PC-3 (cell line): ENCODE measurements at regions not wholly inside any gene's neighbourhood (a gene's known extent, or its start where the extent isn't known, plus 50 kb on each side); places are given as distances from the start of the nearest gene placed in this dataset.
"Not testable (repeated sequence)": the region's sequence is repeated elsewhere in the genome, so short reads cannot be mapped to it uniquely, and the experiment has no call there.

Source experiments
- ATAC-seq: fragments of 200-7000 bp; cut with Tn5 transposase; 2 replicates; pipeline ENCODE4 v1.9.1; 2020; ENCODE audit warnings: mild to moderate bottlenecking, moderate library complexity
- BruUV-seq: library from RNA; stranded (reverse); fragments of 400-500 nt; replicated peaks from 2 replicates; lab custom pipeline; 2021; lab: Mats Ljungman, UMichigan
- CTCF ChIA-PET: fragments of 300-600 bp; sonication (Branson Sonifier 250); formaldehyde crosslinking; loops from one replicate; lab custom pipeline; 2022; ENCODE audit warnings: antibody characterized with exemption; lab: Charles Lee
- POLR2A ChIA-PET: fragments of 300-600 bp; sonication (Branson Sonifier 250); formaldehyde crosslinking; loops from one replicate; lab custom pipeline; 2022; ENCODE audit warnings: antibody characterized with exemption; ENCODE audit not compliant: unreplicated experiment; lab: Charles Lee
- DNase-seq: peaks from one replicate; pipeline ENCODE4 v3.0.0-alpha.2; 2015
- H2AFZ ChIP-seq: fragments of 300-600 bp; sonication (generic); 2 replicates; pipeline ENCODE4 v1.6.0; 2016; ENCODE audit warnings: antibody characterized with exemption, low read length
- H3F3A ChIP-seq: fragments of 300-600 bp; sonication (generic); one replicate; pipeline ENCODE4 v1.6.0; 2017; ENCODE audit warnings: antibody characterized with exemption, low read length, control low read depth, mild to moderate bottlenecking; ENCODE audit not compliant: unreplicated experiment
- H3K27ac ChIP-seq: fragments of 300-600 bp; sonication (generic); 2 replicates; pipeline ENCODE4 v1.5.1; 2016; ENCODE audit warnings: mild to moderate bottlenecking, low read length
- H3K27me3 ChIP-seq: fragments of 300-600 bp; sonication (generic); 2 replicates; pipeline ENCODE4 v1.6.1; 2016; ENCODE audit warnings: low read length, mixed read lengths
- H3K36me3 ChIP-seq: fragments of 300-600 bp; sonication (generic); 2 replicates; pipeline ENCODE4 v1.6.1; 2016; ENCODE audit warnings: low read depth, mixed run types, low read length, mixed read lengths
- H3K4me1 ChIP-seq: fragments of 300-600 bp; sonication (generic); 2 replicates; pipeline ENCODE4 v1.5.1; 2016; ENCODE audit warnings: low read length; ENCODE audit not compliant: insufficient read depth
- H3K4me2 ChIP-seq: fragments of 300-600 bp; sonication (generic); 2 replicates; pipeline ENCODE4 v1.6.0; 2016; ENCODE audit warnings: low read length
- H3K4me3 ChIP-seq: fragments of 300-600 bp; sonication (generic); 2 replicates; pipeline ENCODE4 v1.5.1; 2016; ENCODE audit warnings: mild to moderate bottlenecking, low read length, mixed read lengths
- H3K79me2 ChIP-seq: fragments of 300-600 bp; sonication (generic); 2 replicates; pipeline ENCODE4 v1.6.1; 2017; ENCODE audit warnings: low read length, mixed read lengths
- H3K9ac ChIP-seq: fragments of 300-600 bp; sonication (generic); 2 replicates; pipeline ENCODE4 v1.6.0; 2016; ENCODE audit warnings: mild to moderate bottlenecking, low read length
- H3K9me2 ChIP-seq: fragments of 300-600 bp; sonication (generic); replicated peaks from 2 replicates; pipeline ENCODE4 v1.6.1; 2016; ENCODE audit warnings: mixed run types, low read length, mixed read lengths
- H3K9me3 ChIP-seq: fragments of 300-600 bp; sonication (generic); 2 replicates; pipeline ENCODE4 v1.6.1; 2016; ENCODE audit warnings: low read length, mixed read lengths
- H4K20me1 ChIP-seq: fragments of 300-600 bp; sonication (generic); 2 replicates; pipeline ENCODE4 v1.6.1; 2016; ENCODE audit warnings: low read length, mixed read lengths
- EZH2 ChIP-seq: fragments of 300-600 bp; sonication (generic); IDR thresholded peaks from one replicate; pipeline ENCODE4 v1.6.1; 2017; ENCODE audit warnings: antibody characterized with exemption, mild to moderate bottlenecking, low read length; ENCODE audit not compliant: unreplicated experiment
- EZH2phosphoT487 ChIP-seq: fragments of 300-600 bp; sonication (generic); IDR thresholded peaks from 2 replicates; pipeline ENCODE4 v1.6.1; 2018; ENCODE audit warnings: mild to moderate bottlenecking, antibody characterized with exemption, low read length, borderline replicate concordance
- intact Hi-C: fragments of 100-400 bp; cut with micrococcal nuclease; formaldehyde crosslinking; loops from 2 replicates; pipeline ENCODE4 v1.9.0; 2023
- TF ChIP-seq, protein P1 (sequence below): fragments of 300-600 bp; sonication (generic); conservative IDR thresholded peaks from 2 replicates; pipeline ENCODE4 v1.5.1; 2017; ENCODE audit warnings: antibody characterized with exemption, low read depth, mild to moderate bottlenecking, low read length

- no peak for TF ChIP-seq EZH2
- ATAC-seq = no peak
- Histone ChIP-seq H3K4me1 (no peaks in the 10 kb centered on the region), H3K9me2 (no peaks in the 10 kb centered on the region), H3K27ac (no peak overlapping the region), H3K4me2 (no peak overlapping the region), H3K36me3 (no peaks in the 10 kb centered on the region), H4K20me1 (no peaks in the 10 kb centered on the region), H3K27me3 (no peaks in the 10 kb centered on the region), H3K9ac (no peak overlapping the region), H3K9me3 (no peaks in the 10 kb centered on the region), H2AFZ (no peak overlapping the region), H3K79me2 (no peaks in the 10 kb centered on the region), H3F3A (no peaks in the 10 kb centered on the region), H3K4me3 (no peak overlapping the region)
- no peak for DNase-seq
- intact Hi-C loops = no loop called here
- no TSS peak for BruUV-seq
- CTCF ChIA-PET = no interaction called here
- POLR2A ChIA-PET = no interaction called here
Observed at GRCh38 chr5:12592228-12592627, 688.0 kb upstream of the CTNND2 start.

GRCh38 chr5:12586406-12586805 lies 682.2 kb upstream of the CTNND2 start:
- no peak overlapping the region for H2AFZ ChIP-seq
- no peak overlapping the region for H3K9ac ChIP-seq
- no peaks in the 10 kb centered on the region for H3K27me3 ChIP-seq
- H3K9me2 ChIP-seq = no peaks in the 10 kb centered on the region
- no TSS peak for BruUV-seq
- H3K27ac ChIP-seq = no peak overlapping the region
- H3K4me1 ChIP-seq = no peaks in the 10 kb centered on the region
- H4K20me1 ChIP-seq = no peaks in the 10 kb centered on the region
- H3K4me2 ChIP-seq = no peak overlapping the region
- H3F3A ChIP-seq = no peaks in the 10 kb centered on the region
- H3K79me2 ChIP-seq = no peaks in the 10 kb centered on the region
- intact Hi-C loops = no loop called here
- DNase-seq (no peak), ATAC-seq (no peak)
- no peaks in the 10 kb centered on the region for H3K36me3 ChIP-seq
- POLR2A ChIA-PET = no interaction called here
- no peaks in the 10 kb centered on the region for H3K9me3 ChIP-seq
- CTCF ChIA-PET = no interaction called here
- H3K4me3 ChIP-seq = no peak overlapping the region
- TF ChIP-seq, protein P1, sequence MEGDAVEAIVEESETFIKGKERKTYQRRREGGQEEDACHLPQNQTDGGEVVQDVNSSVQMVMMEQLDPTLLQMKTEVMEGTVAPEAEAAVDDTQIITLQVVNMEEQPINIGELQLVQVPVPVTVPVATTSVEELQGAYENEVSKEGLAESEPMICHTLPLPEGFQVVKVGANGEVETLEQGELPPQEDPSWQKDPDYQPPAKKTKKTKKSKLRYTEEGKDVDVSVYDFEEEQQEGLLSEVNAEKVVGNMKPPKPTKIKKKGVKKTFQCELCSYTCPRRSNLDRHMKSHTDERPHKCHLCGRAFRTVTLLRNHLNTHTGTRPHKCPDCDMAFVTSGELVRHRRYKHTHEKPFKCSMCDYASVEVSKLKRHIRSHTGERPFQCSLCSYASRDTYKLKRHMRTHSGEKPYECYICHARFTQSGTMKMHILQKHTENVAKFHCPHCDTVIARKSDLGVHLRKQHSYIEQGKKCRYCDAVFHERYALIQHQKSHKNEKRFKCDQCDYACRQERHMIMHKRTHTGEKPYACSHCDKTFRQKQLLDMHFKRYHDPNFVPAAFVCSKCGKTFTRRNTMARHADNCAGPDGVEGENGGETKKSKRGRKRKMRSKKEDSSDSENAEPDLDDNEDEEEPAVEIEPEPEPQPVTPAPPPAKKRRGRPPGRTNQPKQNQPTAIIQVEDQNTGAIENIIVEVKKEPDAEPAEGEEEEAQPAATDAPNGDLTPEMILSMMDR = no peak
- TF ChIP-seq EZH2 (no peak), EZH2phosphoT487 (no peak)

DNA sequence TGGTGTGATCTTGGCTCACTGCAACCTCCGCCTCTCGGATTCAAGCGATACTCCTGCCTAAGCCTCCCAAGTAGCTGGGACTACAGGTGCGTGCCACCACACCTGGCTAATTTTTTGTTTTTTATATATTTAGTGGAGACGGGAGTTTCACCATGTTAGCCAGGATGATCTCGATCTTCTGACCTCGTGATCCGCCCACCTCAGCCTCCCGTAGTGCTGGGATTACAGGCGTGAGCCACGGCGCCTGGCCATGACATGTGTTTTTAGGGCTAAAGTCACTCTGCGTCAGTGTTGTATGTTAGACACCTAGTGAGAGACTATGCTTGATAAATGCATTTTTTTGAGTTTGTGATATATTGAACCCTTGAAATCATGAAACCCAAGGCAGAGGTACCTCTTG lies 674.6 kb upstream of the CTNND2 start:
- H3K9me2 ChIP-seq = not testable (repeated sequence)

GRCh38 chr5:12576953-12577352 lies 672.7 kb upstream of the CTNND2 start:
- H3K4me1 ChIP-seq, H3K27me3 ChIP-seq, H3F3A ChIP-seq, H3K36me3 ChIP-seq, H2AFZ ChIP-seq, DNase-seq, H4K20me1 ChIP-seq, H3K27ac ChIP-seq, H3K79me2 ChIP-seq, H3K9ac ChIP-seq, BruUV-seq, ATAC-seq, H3K9me2 ChIP-seq, H3K9me3 ChIP-seq, H3K4me2 ChIP-seq, H3K4me3 ChIP-seq, POLR2A ChIA-PET, CTCF ChIA-PET, intact Hi-C loops: not testable (repeated sequence)

More for the DNA sequence above, 674.6 kb upstream of the CTNND2 start:
- BruUV-seq, H3K4me3 ChIP-seq, intact Hi-C loops, H3K27me3 ChIP-seq, ATAC-seq, H3K27ac ChIP-seq, H3K9ac ChIP-seq, H3F3A ChIP-seq, H2AFZ ChIP-seq, H3K4me1 ChIP-seq, H3K9me3 ChIP-seq, H3K4me2 ChIP-seq, H3K79me2 ChIP-seq, CTCF ChIA-PET, H4K20me1 ChIP-seq, DNase-seq, H3K36me3 ChIP-seq, POLR2A ChIA-PET: not testable (repeated sequence)

- intact Hi-C loops, H3F3A ChIP-seq, H3K27ac ChIP-seq, H3K79me2 ChIP-seq, H3K9ac ChIP-seq, H2AFZ ChIP-seq, H4K20me1 ChIP-seq, BruUV-seq, H3K36me3 ChIP-seq, H3K9me3 ChIP-seq, POLR2A ChIA-PET, H3K4me3 ChIP-seq, H3K4me2 ChIP-seq, DNase-seq, CTCF ChIA-PET, H3K27me3 ChIP-seq, H3K9me2 ChIP-seq, ATAC-seq: not testable (repeated sequence)
- H3K4me1 ChIP-seq = peaks cover 22% of the 10 kb centered on the region
Observed at GRCh38 chr5:12574298-12575093, 670.2 kb upstream of the CTNND2 start.
